ENCODE measurements at regions not wholly inside any gene's neighbourhood (a gene's known extent, or its start where the extent isn't known, plus 50 kb on each side); places are given as distances from the start of the nearest gene placed in this dataset.

GRCh38 chrX:148424570-148424969 lies 75.8 kb upstream of the AFF2 start:
- no peak for TF ChIP-seq CTCF (IDR thresholded peaks at IDR 0.05)
- no peak for TF ChIP-seq EP300 (IDR thresholded peaks at IDR 0.05)
